NCI-H2227 (cell line): ENCODE measurements at regions not wholly inside any gene's neighbourhood (a gene's known extent, or its start where the extent isn't known, plus 50 kb on each side); places are given as distances from the start of the nearest gene placed in this dataset.
"Not testable (repeated sequence)": the region's sequence is repeated elsewhere in the genome, so short reads cannot be mapped to it uniquely, and the experiment has no call there.

Experiments used
- DNase-seq: peaks from one replicate; lab custom pipeline; 2025; ENCODE audit not compliant: unreplicated experiment; lab: John Stamatoyannopoulos, UW

DNA sequence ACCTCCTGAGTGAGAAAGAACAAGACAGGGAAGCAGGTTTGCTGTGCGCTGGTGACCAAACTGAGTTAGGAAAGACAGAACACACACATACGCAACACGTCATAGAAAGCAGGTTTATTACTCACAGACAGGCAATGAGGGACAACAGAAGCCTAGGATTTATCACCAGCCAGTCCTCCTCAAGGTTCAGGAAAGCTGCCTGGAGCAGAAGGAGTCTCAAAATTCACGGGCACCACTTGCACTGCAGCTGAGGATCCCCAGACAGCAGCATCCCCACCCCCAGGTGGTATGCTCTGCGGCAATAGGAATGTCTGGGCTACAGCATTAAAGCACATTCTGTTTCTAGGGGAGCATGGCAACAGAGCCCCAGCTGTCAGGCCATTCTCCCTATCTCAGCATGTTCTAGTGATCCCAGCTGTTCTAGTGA, 284.4 kb upstream of the RGPD4 start:
- no peak for DNase-seq

DNA sequence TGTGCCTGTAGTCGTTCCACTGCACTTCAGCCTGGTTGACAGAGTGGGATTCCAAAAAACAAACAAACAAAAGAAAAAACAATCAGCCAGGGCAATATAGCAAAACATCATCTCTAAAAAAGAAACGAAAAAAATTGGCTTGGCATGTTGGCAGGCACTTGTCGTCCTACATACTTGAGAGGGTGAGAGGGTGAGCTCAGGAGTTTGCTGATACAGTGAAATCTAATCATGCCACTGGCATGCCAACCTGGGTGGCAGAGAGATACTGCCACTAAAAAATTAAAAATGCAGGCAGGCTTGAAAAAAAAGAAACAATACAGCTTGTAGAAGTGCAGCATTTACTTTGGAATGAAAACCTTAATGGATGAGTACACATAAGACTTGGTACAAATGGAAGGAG, 282.9 kb upstream of the RGPD4 start:
- DNase-seq = no peak

DNA sequence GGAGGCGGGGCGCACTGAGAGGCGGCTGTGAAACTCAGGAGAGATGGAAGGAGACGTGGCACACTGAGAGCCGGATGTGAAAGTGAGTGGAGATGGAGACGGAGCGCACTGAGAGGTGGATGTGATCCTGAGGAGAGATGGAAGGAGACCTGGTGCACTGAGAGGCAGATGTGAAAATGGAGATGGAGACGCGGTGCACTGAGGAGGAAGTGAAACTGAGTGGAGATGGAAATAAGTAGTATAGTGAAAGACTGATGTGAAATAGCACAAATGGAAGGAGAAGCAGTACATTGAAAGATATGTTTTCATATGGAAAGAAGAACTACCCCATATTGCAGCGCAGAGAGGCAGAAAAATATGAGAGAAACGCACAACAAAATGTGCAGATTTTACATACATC, 281.6 kb upstream of the RGPD4 start:
- DNase-seq = no peak

DNA sequence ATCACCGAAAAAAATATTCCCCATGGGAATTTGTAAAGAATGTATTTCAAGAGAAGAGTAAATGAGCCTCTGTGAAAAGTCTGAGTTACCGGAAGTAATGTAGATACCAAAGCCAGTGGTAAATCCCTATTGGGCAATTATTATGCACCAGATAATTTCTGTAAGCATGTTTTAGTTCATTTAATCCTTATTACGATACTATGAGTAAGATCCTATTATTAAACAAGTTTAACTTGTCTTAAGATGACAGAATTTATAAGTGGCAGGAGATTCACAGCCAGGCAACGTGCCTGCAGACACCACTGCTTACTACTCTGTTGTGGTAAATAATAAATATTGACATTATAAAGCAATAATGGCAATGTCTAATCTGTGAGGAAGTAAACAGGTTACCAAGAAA, 280.8 kb upstream of the RGPD4 start:
- DNase-seq = no peak

DNA sequence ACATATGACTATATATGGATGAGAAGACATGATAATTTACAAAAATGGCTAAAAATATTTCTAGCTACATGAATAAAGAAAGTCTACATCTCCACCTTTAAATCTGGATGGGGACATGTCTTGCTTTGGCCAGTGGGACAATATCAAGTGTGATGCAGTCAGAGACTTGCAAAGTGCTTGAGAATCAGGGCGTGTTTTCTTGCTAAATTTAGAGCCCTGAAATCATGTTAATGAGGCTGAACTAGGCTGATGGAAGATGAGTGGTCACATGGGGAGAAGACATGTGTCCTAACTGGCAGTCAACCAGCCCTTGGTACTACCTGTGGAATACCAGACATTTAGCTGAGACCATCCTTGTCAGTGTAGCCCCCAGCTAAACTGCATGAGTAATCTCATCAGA, 278.5 kb upstream of the RGPD4 start:
- DNase-seq = no peak

DNA sequence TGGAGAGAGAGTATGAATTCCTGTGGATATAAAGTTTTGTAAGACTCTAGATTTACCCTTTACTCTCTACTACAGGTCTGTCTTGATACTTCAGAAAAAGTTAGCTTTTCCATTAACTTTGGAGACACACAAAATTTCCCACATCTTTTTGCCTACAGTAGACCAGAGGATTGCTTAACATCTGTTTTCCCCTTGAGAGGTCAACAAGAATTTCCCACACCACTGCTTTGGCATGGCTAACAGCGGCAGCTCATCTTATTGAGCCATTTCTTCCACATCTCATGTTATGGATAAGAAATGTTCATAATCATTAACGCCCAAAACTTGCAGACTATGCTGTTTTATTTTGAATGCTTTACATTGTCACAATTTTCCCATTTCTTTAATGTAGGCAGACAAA, 273.6 kb upstream of the RGPD4 start:
- no peak for DNase-seq

DNA sequence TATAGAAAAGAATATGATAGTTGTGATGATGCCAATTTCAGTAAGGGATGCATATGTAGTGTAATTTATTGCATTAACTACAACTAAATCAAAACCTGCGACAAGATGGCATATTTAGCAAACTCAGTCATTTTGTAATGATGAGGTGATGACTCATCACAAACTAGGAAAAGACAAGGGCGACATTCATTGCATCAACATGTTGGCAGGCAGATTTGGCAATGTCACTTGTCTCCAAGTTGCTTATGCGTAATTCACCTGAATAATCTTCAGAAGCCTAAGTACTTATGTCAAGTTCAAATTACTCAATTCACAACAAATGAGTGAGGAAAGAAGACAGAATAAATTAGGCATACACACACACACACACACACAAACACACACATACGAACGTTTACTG, 273.2 kb upstream of the RGPD4 start:
- DNase-seq = no peak

DNA sequence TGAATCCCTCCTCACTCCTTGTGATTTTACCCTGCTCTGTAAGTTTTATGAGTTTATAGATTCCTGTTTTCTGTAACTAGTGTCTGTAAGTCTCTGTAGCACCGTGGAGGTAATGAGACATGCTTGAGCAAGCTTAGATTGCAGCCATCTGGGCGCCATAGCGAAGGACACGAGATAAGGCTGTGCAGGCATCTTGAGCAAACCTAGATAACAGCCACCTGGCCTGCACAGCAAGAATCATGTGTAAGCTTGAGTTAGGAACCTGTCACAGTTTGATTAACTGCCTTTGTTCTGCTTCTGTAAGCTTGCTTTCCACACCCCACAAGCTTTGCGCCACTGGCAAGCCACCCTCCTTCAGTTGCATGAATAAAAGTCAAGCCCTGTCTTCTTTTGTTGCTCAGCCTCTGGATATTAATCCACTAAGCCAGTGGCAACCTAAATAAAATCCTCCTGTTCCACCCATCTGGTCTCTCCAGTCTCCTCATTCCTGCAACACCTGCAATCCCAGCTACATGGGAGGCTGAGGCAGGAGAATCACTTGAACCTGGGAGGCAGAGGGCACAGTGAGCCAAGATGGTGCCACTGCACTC, 270.6 kb upstream of the RGPD4 start:
- no peak for DNase-seq

DNA sequence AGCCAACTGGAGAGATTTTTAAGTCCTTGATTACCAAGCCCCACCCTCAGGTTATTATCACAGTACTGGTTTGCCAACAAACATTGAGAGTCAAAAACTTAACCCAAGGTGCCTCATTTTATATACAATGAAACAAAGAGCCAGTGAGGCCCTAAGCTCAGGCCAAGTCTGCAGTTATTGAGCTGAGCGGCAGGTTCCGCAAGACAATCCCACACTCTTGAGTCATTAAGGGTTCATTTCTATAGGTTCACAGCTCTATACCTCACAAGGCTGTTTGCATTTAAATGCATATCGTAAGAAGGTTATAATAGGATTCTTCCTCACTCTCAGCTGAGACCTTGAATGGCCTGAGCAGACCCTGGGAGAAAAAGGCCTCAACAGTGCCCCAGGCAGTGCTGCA, 268.4 kb upstream of the RGPD4 start:
- DNase-seq = no peak

DNA sequence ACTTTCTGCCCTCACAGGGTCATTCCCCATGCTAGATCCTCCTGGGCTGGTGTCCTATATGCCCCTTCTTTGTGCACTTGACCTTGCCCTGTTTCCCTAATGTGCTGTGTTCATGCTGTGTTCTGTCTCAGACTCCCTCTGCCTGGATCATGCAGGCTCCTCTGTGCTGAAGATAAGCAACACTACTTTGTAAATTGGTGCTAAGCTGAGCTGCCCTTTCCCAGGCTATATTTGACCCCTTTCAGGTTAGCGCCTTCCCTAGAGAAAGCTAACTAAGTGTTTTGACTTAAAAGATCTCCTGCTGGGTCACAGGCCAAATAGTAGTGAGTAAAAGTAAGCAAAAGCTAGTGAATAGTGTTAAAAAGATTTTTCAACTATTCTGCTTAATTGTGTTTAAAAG, 257.2 kb upstream of the RGPD4 start:
- DNase-seq = no peak

DNA sequence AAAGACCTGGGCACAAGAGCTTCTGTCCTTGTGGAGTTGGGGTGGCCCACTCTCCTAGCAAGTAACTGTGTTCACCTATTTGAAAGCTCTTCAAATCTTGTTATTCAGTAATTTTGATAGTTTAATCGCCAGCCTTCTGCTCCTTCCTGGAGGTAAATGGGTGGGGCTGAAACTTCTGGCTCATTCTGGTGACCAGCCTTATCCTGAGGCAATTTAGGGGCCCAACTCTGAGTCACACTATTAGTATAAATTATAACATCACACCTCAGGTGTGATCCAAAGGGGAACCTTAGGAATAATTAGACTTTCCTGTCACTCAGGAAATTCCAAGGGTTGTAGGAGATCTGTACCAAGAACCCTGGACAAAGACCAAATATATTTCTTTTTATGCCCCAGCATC, 255.8 kb upstream of the RGPD4 start:
- DNase-seq = no peak

DNA sequence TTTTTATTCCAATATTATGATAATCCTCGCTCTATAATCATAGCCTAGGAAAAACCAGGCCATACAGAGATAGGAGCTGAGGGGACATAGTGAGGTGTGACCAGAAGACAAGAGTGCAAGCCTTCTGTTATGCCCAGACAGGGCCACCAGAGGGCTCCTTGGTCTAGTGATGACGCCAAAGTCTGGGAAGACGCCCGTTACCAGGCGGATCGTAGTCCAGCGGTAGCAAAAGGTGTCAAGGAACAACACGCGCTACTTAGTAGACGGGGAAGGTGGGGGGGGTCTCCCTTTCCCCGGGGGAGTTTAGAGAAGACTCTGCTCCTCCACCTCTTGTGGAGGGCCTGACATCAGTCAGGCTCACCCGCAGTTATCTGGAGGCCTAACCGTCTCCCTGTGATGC, 253.8 kb upstream of the RGPD4 start:
- not testable (repeated sequence) for DNase-seq

DNA sequence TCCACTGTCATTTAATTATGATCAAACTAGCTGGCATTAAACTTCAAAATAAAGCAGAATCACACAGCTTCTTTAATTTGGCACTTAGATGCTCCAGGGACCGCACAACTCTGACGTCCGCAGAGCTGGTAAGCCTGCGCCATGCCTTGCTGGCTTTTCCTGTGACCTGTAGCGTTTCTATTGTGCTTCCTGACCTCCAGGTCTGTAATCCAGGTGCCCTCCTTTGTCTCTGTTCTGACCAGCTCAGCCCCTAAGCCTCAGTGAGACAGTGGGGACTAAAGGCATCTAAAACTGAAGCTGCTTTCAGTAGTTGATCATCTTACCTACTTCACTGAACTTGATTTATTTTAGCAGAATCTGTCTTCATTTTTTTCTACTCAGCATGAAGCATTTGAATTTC, 249.7 kb upstream of the RGPD4 start:
- no peak for DNase-seq

DNA sequence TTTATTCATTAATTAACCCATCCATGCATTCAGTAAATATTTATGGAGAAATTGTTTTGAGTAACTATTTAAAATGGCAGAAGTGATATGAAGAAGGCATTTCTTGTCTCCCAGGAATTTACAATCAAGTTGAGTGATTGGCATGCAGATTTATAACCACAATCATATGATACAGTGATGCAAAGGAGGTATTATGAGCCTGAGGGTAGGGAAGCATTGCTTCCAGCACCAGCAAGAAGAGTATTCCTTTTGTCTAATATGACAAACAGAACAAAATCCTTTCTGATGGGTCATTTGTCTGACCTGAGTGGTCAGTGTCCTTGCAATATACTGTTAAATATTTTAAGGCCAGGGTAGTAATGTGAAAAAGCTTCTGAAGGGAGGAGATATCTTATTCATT, 244.2 kb upstream of the RGPD4 start:
- DNase-seq = no peak

DNA sequence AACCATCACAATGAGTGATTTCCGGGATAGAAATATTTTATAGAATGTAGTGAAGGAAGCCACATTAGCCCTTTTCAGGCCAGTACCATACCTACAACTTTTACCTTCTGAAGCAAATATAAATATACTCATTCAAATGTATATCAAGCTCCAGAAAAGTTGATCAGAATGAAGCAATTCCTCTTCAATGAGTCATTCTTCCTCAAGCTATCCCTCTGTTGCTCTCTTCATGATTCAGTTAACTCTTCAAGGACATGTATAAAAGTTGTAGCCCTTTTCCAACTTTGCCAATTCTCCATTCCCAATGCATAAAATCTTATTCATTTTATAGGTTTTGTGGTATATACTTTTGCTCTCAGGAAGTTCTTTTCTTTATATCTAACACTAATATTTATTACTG, 242.1 kb upstream of the RGPD4 start:
- DNase-seq = no peak

DNA sequence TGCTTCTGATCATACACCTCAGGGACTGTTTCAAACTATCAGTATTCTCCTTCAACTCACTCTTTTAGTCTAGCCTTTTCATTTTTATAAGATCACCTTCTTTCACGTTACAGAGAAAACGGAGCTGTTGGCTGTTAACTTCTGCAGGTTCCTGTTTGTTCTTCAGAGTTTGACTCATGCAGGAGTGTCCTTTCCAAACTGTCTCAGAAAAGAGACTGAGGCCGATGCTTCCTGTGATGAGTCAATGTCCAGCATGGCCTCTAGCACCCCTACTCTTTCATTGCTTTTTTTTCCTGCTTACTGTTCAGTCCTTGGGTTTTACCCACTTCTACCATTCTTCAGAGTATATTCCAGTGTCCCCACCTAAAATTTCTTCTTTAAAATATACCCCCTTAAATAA, 240.8 kb upstream of the RGPD4 start:
- no peak for DNase-seq

DNA sequence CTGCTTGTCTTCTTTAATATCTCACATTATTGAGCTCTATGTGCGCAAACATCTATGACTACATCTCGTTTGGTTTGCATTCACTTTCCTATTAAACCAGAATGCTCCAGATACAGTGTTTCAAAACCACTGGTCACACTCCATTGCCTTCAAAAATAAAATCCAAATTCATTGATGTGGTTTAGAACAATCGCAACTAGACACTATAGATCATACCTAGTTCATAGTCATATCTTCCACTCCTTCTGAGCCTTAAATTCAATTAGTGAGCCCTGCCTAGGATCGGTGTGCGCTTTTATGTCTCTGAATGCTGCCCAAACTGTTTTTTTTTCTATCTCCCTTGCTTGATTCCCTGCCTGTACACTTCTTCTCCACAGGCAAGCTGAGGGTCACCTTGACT, 238.5 kb upstream of the RGPD4 start:
- DNase-seq = no peak

DNA sequence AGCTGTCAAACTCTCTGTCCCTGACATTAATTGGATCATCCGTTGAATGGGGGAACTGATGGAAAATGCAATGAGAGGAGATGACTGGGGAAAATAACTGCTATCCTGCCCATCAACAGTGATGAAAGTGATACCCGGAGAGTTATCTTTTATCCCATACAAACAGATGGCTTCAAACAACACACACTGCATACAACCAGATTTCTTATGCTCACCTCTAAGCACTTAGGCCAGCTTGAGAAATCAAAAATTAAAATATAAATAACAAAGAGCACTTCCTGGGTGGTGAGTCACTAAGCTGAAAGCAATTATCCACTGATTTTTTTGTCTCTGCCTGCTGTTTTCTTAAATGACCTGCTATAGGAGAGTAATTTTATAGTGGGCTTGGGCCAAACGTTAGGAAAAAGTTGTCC, 237.6 kb upstream of the RGPD4 start:
- no peak for DNase-seq

DNA sequence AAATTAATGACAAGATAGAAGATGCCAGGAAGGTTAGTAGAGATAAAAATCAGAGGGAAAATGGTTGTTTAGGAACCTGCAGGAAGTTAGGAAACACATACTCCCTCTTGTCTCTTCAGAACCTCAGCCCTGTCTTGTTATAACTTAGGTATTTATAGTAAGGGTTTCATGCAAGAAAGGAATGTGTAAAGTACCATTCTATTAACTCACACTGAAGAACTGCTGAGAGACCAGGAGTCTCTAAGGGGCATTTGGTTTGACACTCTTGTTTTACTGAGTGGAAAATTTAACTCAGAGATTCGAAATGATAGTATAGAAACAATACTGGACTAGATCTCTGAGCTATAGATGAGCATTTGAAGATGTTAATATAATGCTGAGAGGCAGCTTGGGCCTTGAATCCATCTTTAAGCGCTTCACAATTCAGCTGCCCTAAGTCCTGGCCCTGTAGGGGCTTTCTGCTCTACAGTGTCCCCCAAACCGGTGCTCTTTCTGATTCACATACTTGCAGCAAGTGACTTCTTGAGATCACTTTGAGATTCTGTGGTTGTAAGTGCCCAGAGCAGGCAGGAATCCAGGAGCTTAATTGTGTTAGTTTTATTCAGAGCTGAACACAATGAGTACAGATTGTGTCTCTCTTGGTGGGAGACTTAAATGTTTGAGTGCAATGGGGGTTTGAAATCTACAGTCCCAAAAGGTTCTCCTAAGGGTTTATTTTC, 235.0 kb upstream of the RGPD4 start:
- DNase-seq = no peak

DNA sequence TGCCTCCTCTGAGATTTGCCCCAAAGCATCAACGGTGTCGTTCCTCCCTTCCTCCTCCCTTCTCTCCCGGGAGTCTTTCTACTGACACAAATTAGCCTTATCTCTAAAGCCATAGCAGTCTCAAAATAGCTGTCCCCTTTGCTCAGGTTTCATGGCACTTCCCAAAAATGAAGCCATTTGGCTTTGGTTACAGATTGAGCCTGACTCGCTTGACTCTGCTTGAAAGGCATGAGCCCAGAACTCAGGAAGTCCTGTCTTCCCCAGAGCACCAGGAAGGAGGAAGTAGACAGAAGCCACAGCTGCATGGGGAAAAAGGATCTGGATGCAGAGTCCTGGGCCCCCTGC, 234.4 kb upstream of the RGPD4 start:
- DNase-seq = no peak

DNA sequence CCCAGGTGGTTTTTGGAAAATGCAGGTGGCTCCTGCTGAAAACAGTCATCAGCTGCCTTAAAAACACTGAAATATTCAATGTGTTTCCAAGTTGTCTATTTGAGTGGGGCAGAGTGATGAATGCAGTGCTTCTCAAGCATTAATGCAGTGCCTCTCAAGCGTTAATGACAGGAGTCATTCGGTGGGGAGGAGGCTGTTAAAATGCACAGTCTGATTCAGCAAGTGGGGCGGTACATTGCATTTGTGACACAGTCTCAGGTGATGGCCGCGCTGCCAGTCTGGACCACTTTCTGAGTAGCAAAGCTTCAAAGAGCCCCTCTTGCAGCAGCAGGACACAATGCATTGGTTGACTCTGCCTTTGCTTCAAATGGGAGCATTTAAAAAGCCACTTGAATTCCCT, 231.4 kb upstream of the RGPD4 start:
- no peak for DNase-seq

DNA sequence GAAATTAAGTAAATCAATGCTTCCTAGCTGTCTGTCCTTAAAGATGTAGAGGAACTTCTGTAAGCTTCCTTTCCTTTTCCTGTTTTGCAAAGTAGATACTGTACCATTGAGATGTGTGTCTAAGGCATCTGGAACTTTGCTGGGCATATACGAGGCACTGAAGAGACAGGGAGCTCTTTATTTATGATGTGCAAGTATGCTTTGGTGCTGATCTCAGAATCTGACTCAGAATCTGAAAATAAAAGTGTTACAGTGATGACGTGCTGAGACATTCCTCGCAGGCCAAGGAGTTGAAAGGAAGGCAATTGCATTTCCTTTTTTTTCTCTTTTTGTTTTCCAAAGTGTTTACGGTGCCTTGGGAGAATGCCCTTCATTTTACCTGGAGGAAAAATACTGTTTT, 230.9 kb upstream of the RGPD4 start:
- DNase-seq = no peak

DNA sequence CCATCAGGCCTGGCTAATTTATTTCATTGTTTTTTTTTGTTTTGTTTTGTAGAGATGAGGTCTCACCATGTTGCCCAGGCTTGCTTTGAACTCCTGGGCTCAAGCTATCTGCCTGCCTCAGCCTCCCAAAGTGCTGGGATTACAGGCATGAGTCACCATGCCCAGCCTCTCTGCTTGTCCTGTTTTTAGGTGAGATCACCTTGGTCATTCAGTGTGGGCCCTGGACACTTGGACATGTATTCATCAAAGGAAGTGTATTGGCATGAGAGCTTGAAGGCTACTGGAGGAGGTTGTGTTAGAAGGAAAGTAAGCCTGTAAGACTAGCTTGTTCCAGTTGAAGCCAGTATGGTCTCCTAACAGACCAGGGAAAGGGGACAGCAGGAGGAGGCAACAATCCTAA, 229.2 kb upstream of the RGPD4 start:
- no peak for DNase-seq
